ENCODE measurements at regions not wholly inside any gene's neighbourhood (a gene's known extent, or its start where the extent isn't known, plus 50 kb on each side); places are given as distances from the start of the nearest gene placed in this dataset.

DNA sequence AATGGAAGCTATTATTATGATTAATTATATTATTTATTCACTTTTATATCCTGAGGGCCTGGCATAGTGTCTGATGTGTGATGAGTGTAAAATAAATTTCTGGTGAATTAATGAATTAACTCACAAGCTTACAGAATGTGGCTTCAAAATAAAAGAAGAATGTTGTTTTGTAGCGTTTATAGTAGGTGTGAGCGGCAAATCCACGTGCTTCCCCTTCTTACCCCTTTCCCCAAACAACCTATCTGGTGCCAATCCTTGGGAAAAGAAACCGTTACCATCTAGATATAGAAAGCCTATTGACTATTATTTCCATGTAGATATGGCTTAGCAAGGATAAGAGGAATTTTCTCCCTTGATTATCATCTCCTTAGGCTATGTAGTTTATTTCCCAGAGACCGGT lies 144.6 kb upstream of the CITED2 start:
- TF ChIP-seq, protein P1, sequence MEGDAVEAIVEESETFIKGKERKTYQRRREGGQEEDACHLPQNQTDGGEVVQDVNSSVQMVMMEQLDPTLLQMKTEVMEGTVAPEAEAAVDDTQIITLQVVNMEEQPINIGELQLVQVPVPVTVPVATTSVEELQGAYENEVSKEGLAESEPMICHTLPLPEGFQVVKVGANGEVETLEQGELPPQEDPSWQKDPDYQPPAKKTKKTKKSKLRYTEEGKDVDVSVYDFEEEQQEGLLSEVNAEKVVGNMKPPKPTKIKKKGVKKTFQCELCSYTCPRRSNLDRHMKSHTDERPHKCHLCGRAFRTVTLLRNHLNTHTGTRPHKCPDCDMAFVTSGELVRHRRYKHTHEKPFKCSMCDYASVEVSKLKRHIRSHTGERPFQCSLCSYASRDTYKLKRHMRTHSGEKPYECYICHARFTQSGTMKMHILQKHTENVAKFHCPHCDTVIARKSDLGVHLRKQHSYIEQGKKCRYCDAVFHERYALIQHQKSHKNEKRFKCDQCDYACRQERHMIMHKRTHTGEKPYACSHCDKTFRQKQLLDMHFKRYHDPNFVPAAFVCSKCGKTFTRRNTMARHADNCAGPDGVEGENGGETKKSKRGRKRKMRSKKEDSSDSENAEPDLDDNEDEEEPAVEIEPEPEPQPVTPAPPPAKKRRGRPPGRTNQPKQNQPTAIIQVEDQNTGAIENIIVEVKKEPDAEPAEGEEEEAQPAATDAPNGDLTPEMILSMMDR (IDR thresholded peaks at IDR 0.05; ENCODE audit: low read depth, low read length) = no peak
- TF ChIP-seq POLR2A (IDR thresholded peaks at IDR 0.05; ENCODE audit: extremely low read depth, insufficient read length) = no peak
- TF ChIP-seq, protein P2, sequence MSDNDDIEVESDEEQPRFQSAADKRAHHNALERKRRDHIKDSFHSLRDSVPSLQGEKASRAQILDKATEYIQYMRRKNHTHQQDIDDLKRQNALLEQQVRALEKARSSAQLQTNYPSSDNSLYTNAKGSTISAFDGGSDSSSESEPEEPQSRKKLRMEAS (IDR thresholded peaks at IDR 0.05; ENCODE audit: low read depth, low read length) = no peak
